Astrocyte (in vitro differentiated cells and primary cell): ENCODE measurements at regions not wholly inside any gene's neighbourhood (a gene's known extent, or its start where the extent isn't known, plus 50 kb on each side); places are given as distances from the start of the nearest gene placed in this dataset.

Experiments used
- CTCF ChIP-seq: IDR thresholded peaks from 2 replicates; pipeline ENCODE4 v1.5.1; 2011; ENCODE audit warnings: low read depth, mild to moderate bottlenecking, inconsistent platforms, low read length, moderate library complexity; ENCODE audit not compliant: insufficient read depth
- EZH2 ChIP-seq: IDR thresholded peaks from 2 replicates; pipeline ENCODE4 v1.6.1; 2012; ENCODE audit warnings: mild to moderate bottlenecking, low read length, inconsistent platforms; ENCODE audit not compliant: insufficient read depth

- TF ChIP-seq CTCF (no peak), EZH2 (no peak)
Observed at GRCh38 chr3:74352166-74352565, 262.3 kb downstream of the CNTN3 start.
